SK-N-SH (cell line): ENCODE measurements at regions not wholly inside any gene's neighbourhood (a gene's known extent, or its start where the extent isn't known, plus 50 kb on each side); places are given as distances from the start of the nearest gene placed in this dataset.

Source experiments
- CTCF ChIA-PET: fragments of 300-600, 350-600 bp; formaldehyde crosslinking; extraction: SDS; loops from one replicate; lab custom pipeline; 2021; lab: Yijun Ruan, JAX
- POLR2A ChIA-PET: fragments of 350-600 bp; sonication (Branson Sonifier 250); formaldehyde crosslinking; extraction: SDS; loops from one replicate; lab custom pipeline; 2020; ENCODE audit warnings: antibody characterized with exemption, inconsistent platforms; lab: Yijun Ruan, JAX
- DNase-seq: peaks from one replicate; pipeline ENCODE4 v3.0.0; 2012
- H2AFZ ChIP-seq: fragments of 200-600 bp; sonication (generic); 2 replicates; pipeline ENCODE4 v1.8.1; 2016; ENCODE audit warnings: antibody characterized with exemption, mild to moderate bottlenecking, low read depth
- H3F3A ChIP-seq: fragments of 200-600 bp; sonication (generic); replicated peaks from 2 replicates; pipeline ENCODE3; 2016; ENCODE audit warnings: antibody characterized with exemption, mild to moderate bottlenecking; ENCODE audit not compliant: insufficient read depth
- H3K27ac ChIP-seq, 2 experiments: fragments of 200-500 bp in 1 of 2; fragments of 200-600 bp in 1 of 2; sonication (Bioruptor generic) in 1 of 2; sonication (generic), shearing (Covaris generic) in 1 of 2; 2 replicates each; pipeline versions ENCODE4 v1.5.1 to v1.6.1; 2014 to 2016; ENCODE audit warnings: low read depth in 2 of 2, inconsistent platforms in 1 of 2, low read length in 1 of 2, mild to moderate bottlenecking in 1 of 2, mixed read lengths in 1 of 2
- H3K27me3 ChIP-seq: fragments of 200-600 bp; sonication (generic), shearing (Covaris generic); 2 replicates; pipeline ENCODE4 v1.6.1; 2016; ENCODE audit warnings: mixed run types; ENCODE audit not compliant: insufficient read depth
- H3K36me3 ChIP-seq, 2 experiments: fragments of 200-500 bp in 1 of 2; fragments of 200-600 bp in 1 of 2; sonication (Bioruptor generic) in 1 of 2; sonication (generic) in 1 of 2; replicated peaks in 1 of 2; 2 replicates each; pipeline versions ENCODE3 to v1.5.1; 2014 to 2016; ENCODE audit warnings: low read length in 1 of 2, mild to moderate bottlenecking in 1 of 2; ENCODE audit not compliant: insufficient read depth in 2 of 2, control insufficient read depth in 1 of 2
- H3K4me1 ChIP-seq, 2 experiments: fragments of 200-500 bp in 1 of 2; fragments of 200-600 bp in 1 of 2; sonication (Bioruptor generic) in 1 of 2; sonication (generic), shearing (Covaris generic) in 1 of 2; 2 replicates each; pipeline versions ENCODE4 v1.5.1 to v1.6.1; 2014 to 2016; ENCODE audit warnings: low read depth in 1 of 2, low read length in 1 of 2, mixed run types in 1 of 2; ENCODE audit not compliant: insufficient read depth in 2 of 2, control insufficient read depth in 1 of 2
- H3K4me2 ChIP-seq: fragments of 200-600 bp; sonication (generic), shearing (Covaris generic); 2 replicates; pipeline ENCODE4 v1.6.1; 2017; ENCODE audit warnings: mixed run types
- H3K4me3 ChIP-seq, 2 experiments: fragments of 200-500 bp in 1 of 2; fragments of 200-600 bp in 1 of 2; sonication (Bioruptor generic) in 1 of 2; sonication (generic), shearing (Covaris generic) in 1 of 2; 2 replicates each; pipeline versions ENCODE4 v1.5.1 to v1.8.1; 2014 to 2016; ENCODE audit warnings: low read depth in 2 of 2, inconsistent platforms in 1 of 2, low read length in 1 of 2, mild to moderate bottlenecking in 1 of 2, mixed read lengths in 1 of 2, moderate library complexity in 1 of 2
- H3K79me2 ChIP-seq: fragments of 200-600 bp; sonication (generic); 2 replicates; pipeline ENCODE4 v1.8.1; 2017; ENCODE audit warnings: mild to moderate bottlenecking; ENCODE audit not compliant: insufficient read depth
- H3K9ac ChIP-seq: fragments of 200-600 bp; sonication (generic); 2 replicates; pipeline ENCODE4 v1.6.1; 2017; ENCODE audit warnings: mixed run types
- H3K9me2 ChIP-seq: fragments of 200-600 bp; sonication (generic); 2 replicates; pipeline ENCODE4 v1.6.1; 2017; ENCODE audit warnings: mixed run types
- H3K9me3 ChIP-seq: fragments of 200-600 bp; sonication (generic); 2 replicates; pipeline ENCODE4 v1.6.1; 2017; ENCODE audit warnings: mixed run types, mild to moderate bottlenecking, moderate library complexity
- H4K20me1 ChIP-seq: fragments of 200-600 bp; sonication (generic); 2 replicates; pipeline ENCODE4 v1.6.1; 2017; ENCODE audit warnings: mild to moderate bottlenecking, mixed run types; ENCODE audit not compliant: insufficient read depth
- FOSL2 ChIP-seq: IDR thresholded peaks from 2 replicates; pipeline ENCODE4 v1.4.0; 2012; ENCODE audit warnings: low read depth, mild to moderate bottlenecking, moderate library complexity, borderline replicate concordance
- FOXJ3 ChIP-seq: sonication (generic); formaldehyde crosslinking; IDR thresholded peaks from 2 replicates; pipeline ENCODE4 v1.5.1; 2020; ENCODE audit warnings: mild to moderate bottlenecking, missing genetic modification reagents
- GATA2 ChIP-seq: sonication (generic); formaldehyde crosslinking; IDR thresholded peaks from 2 replicates; pipeline ENCODE4 v1.5.0; 2020; ENCODE audit warnings: mild to moderate bottlenecking, missing genetic modification reagents
- JUND ChIP-seq: IDR thresholded peaks from 2 replicates; pipeline ENCODE4 v1.4.0; 2012
- MEF2A ChIP-seq: IDR thresholded peaks from 2 replicates; pipeline ENCODE4 v1.4.0; 2012; ENCODE audit warnings: low read depth, borderline replicate concordance
- MXI1 ChIP-seq: IDR thresholded peaks from 2 replicates; pipeline ENCODE4 v1.6.1; 2012; ENCODE audit warnings: mild to moderate bottlenecking, low read depth, low read length, improper control_type of control experiment
- NFIC ChIP-seq: IDR thresholded peaks from 2 replicates; pipeline ENCODE4 v1.4.0; 2012; ENCODE audit warnings: borderline replicate concordance
- POLR2AphosphoS5 ChIP-seq: IDR thresholded peaks from 2 replicates; pipeline ENCODE4 v1.6.1; 2012; ENCODE audit warnings: low read depth, low read length
- RFX5 ChIP-seq: IDR thresholded peaks from 2 replicates; pipeline ENCODE4 v1.6.1; 2012; ENCODE audit warnings: mild to moderate bottlenecking, improper control_type of control experiment, low read length
- SIN3A ChIP-seq: IDR thresholded peaks from 2 replicates; pipeline ENCODE4 v1.6.1; 2012; ENCODE audit warnings: low read depth, mild to moderate bottlenecking, low read length, moderate library complexity, borderline replicate concordance
- SMC3 ChIP-seq: IDR thresholded peaks from 2 replicates; pipeline ENCODE4 v1.6.1; 2012; ENCODE audit warnings: low read depth, low read length, improper control_type of control experiment
- TCF12 ChIP-seq: IDR thresholded peaks from 2 replicates; pipeline ENCODE4 v1.4.0; 2012
- WGBS: methylation state at CpG from one replicate; pipeline ENCODE4 v1.1.6; 2017; ENCODE audit warnings: low lambda C conversion rate; 5-methylcytosine and 5-hydroxymethylcytosine counted together
- TF ChIP-seq, protein P1 (sequence below): fragments of 150-350 bp; IDR thresholded peaks from 2 replicates; pipeline ENCODE4 v1.6.1; 2017; ENCODE audit warnings: antibody characterized with exemption, low read length, low read depth, borderline replicate concordance
- TF ChIP-seq, protein P2 (sequence below): fragments of 200-600 bp; sonication (generic); IDR thresholded peaks from 2 replicates; pipeline ENCODE4 v1.6.1; 2017; ENCODE audit warnings: antibody characterized with exemption, mild to moderate bottlenecking, moderate library complexity
- TF ChIP-seq, protein P3 (sequence below): IDR thresholded peaks from 2 replicates; pipeline ENCODE4 v1.4.0; 2012; ENCODE audit warnings: low read depth, borderline replicate concordance

DNA sequence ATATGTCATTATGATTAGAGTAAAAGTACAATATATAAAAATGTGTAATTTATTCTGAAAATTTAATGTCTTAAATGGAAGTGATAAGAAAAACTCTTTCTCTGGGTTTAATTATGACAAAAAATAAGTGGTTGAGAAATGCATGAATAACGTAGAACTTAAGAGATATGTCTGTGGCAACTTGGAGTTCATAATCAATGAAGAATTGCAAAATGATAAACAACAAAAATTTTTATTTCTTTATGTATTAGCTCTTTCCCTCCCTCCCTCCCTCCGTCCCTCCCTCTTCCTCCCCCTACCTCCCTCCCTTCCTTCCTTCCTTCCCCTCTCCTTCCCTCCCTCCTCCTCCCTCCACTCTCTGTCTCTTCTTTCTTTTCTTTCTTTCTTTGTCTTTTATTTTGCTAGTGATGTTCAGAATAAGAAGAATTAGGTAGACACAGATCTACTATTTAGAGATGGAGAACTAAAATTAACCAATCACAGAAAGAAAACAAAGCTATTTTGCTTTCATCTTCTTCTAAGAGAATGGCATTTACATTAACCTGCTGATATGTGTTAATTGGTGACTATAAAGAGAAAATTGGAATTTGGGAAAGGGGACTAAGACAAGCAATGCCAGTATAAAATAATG, 96.3 kb upstream of the PDC start:
- Histone ChIP-seq H3K27me3 (no peaks in the 10 kb centered on the region), H3K9ac (no peak overlapping the region), H3F3A (peaks cover 10% of the 10 kb centered on the region), H3K4me2 (no peak overlapping the region)
- TF ChIP-seq MEF2A (no peak), MXI1 (no peak), SMC3 (no peak), FOXJ3 (CRISPR knock-in tag) (no peak), JUND (no peak), RFX5 (no peak), POLR2AphosphoS5 (no peak), GATA2 (CRISPR knock-in tag) (no peak), FOSL2 (no peak), SIN3A (no peak), NFIC (no peak), TCF12 (no peak)
- TF ChIP-seq, protein P1, sequence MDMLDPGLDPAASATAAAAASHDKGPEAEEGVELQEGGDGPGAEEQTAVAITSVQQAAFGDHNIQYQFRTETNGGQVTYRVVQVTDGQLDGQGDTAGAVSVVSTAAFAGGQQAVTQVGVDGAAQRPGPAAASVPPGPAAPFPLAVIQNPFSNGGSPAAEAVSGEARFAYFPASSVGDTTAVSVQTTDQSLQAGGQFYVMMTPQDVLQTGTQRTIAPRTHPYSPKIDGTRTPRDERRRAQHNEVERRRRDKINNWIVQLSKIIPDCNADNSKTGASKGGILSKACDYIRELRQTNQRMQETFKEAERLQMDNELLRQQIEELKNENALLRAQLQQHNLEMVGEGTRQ: no peak
- TF ChIP-seq, protein P2, sequence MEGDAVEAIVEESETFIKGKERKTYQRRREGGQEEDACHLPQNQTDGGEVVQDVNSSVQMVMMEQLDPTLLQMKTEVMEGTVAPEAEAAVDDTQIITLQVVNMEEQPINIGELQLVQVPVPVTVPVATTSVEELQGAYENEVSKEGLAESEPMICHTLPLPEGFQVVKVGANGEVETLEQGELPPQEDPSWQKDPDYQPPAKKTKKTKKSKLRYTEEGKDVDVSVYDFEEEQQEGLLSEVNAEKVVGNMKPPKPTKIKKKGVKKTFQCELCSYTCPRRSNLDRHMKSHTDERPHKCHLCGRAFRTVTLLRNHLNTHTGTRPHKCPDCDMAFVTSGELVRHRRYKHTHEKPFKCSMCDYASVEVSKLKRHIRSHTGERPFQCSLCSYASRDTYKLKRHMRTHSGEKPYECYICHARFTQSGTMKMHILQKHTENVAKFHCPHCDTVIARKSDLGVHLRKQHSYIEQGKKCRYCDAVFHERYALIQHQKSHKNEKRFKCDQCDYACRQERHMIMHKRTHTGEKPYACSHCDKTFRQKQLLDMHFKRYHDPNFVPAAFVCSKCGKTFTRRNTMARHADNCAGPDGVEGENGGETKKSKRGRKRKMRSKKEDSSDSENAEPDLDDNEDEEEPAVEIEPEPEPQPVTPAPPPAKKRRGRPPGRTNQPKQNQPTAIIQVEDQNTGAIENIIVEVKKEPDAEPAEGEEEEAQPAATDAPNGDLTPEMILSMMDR: no peak
- TF ChIP-seq, protein P3, sequence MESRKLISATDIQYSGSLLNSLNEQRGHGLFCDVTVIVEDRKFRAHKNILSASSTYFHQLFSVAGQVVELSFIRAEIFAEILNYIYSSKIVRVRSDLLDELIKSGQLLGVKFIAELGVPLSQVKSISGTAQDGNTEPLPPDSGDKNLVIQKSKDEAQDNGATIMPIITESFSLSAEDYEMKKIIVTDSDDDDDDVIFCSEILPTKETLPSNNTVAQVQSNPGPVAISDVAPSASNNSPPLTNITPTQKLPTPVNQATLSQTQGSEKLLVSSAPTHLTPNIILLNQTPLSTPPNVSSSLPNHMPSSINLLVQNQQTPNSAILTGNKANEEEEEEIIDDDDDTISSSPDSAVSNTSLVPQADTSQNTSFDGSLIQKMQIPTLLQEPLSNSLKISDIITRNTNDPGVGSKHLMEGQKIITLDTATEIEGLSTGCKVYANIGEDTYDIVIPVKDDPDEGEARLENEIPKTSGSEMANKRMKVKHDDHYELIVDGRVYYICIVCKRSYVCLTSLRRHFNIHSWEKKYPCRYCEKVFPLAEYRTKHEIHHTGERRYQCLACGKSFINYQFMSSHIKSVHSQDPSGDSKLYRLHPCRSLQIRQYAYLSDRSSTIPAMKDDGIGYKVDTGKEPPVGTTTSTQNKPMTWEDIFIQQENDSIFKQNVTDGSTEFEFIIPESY: no peak
- TF ChIP-seq, all 33 proteins: peak for 0
- 64% methylated on average over 2 of the region's 2 CpGs for WGBS
- H3K36me3 ChIP-seq: no peaks in the 10 kb centered on the region
- peaks cover 6% of the 10 kb centered on the region for H3K9me3 ChIP-seq
- no peak overlapping the region; the same call in 1 of the 2 replicates for H2AFZ ChIP-seq
- ChIA-PET CTCF (interaction anchor here (1.4 kb wide), 1 partner anchor 16 kb away, joined by 3 read pairs; no protein-coding TSS in a partner anchor), POLR2A (no interaction called here)
- no peak overlapping the region; a peak in 1 of 4 replicates for H3K27ac ChIP-seq
- no peak overlapping the region for H3K4me3 ChIP-seq
- no peaks in the 10 kb centered on the region for H3K9me2 ChIP-seq
- H3K4me1 ChIP-seq: peaks cover 0 to 10% of the 10 kb centered on the region in 2 experiments; a peak in 3 of 4 replicates
- H4K20me1 ChIP-seq: no peaks in the 10 kb centered on the region
- no peak for DNase-seq
- H3K79me2 ChIP-seq: no peaks in the 10 kb centered on the region
